Panc1 (cell line): ENCODE measurements at regions not wholly inside any gene's neighbourhood (a gene's known extent, or its start where the extent isn't known, plus 50 kb on each side); places are given as distances from the start of the nearest gene placed in this dataset.

Source experiments
- SIN3A ChIP-seq: IDR thresholded peaks from 2 replicates; pipeline ENCODE4 v1.6.1; 2012; ENCODE audit warnings: low read depth, mild to moderate bottlenecking, low read length, moderate library complexity, borderline replicate concordance; ENCODE audit not compliant: insufficient read depth
- TCF7L2 ChIP-seq: IDR thresholded peaks from 2 replicates; pipeline ENCODE4 v1.6.1; 2011; ENCODE audit warnings: mild to moderate bottlenecking, low read depth, low read length, inconsistent platforms
- TF ChIP-seq, protein P1 (sequence below): fragments of 450-650 bp; IDR thresholded peaks from 2 replicates; pipeline ENCODE4 v1.5.1; 2017; ENCODE audit warnings: mild to moderate bottlenecking

DNA sequence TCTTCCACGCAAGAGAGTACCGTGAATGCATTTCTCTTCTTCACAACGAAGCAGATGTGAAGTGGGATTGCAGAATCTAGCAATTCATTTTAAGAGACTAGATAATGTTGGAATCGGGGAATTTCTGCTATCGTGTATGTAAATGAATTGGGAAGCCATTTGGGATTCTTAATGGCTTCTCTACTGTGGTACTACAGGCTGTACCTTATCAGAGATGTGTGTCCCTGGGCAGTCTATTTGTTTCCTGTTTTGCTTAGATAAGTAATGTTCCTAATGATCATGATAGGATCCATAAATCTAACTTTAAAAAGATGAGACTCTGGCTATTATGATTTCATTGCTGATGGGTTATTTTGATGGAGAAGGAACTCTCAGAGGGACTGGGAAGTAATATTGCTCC, 320.6 kb downstream of the REEP3 start:
- TF ChIP-seq, protein P1, sequence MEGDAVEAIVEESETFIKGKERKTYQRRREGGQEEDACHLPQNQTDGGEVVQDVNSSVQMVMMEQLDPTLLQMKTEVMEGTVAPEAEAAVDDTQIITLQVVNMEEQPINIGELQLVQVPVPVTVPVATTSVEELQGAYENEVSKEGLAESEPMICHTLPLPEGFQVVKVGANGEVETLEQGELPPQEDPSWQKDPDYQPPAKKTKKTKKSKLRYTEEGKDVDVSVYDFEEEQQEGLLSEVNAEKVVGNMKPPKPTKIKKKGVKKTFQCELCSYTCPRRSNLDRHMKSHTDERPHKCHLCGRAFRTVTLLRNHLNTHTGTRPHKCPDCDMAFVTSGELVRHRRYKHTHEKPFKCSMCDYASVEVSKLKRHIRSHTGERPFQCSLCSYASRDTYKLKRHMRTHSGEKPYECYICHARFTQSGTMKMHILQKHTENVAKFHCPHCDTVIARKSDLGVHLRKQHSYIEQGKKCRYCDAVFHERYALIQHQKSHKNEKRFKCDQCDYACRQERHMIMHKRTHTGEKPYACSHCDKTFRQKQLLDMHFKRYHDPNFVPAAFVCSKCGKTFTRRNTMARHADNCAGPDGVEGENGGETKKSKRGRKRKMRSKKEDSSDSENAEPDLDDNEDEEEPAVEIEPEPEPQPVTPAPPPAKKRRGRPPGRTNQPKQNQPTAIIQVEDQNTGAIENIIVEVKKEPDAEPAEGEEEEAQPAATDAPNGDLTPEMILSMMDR = no peak
- no peak for TF ChIP-seq SIN3A
- no peak for TF ChIP-seq TCF7L2
